HepG2 (cell line): ENCODE measurements at regions not wholly inside any gene's neighbourhood (a gene's known extent, or its start where the extent isn't known, plus 50 kb on each side); places are given as distances from the start of the nearest gene placed in this dataset.

Experiments used
- ATAC-seq: fragments of 200-7000 bp; cut with Tn5 transposase; 3 replicates; pipeline ENCODE4 v1.9.1; 2020; ENCODE audit warnings: mild to moderate bottlenecking, moderate library complexity
- BruUV-seq: library from RNA; stranded (reverse); fragments of 400-500 nt; replicated peaks from 2 replicates; lab custom pipeline; 2021; lab: Mats Ljungman, UMichigan
- CTCF ChIA-PET: fragments of 300-600 bp; formaldehyde crosslinking; extraction: SDS; loops from one replicate; lab custom pipeline; 2021; ENCODE audit warnings: low total read pairs, inconsistent platforms, low intra/inter-chr PET ratio; lab: Yijun Ruan, JAX
- POLR2A ChIA-PET: fragments of 350-600 bp; sonication (Branson Sonifier 250); formaldehyde crosslinking; loops from one replicate; lab custom pipeline; 2020; ENCODE audit warnings: antibody characterized with exemption, inconsistent platforms; lab: Yijun Ruan, JAX
- DNase-seq: peaks from one replicate; pipeline ENCODE4 v3.0.0-alpha.2; 2015; ENCODE audit warnings: low spot score
- FAIRE-seq: peaks from 3 replicates; lab custom pipeline; 2011; peaks lifted over from hg19 to GRCh38; lab: Jason Lieb, UNC
- H2AFZ ChIP-seq: one replicate; pipeline ENCODE4 v1.6.1; 2011; ENCODE audit warnings: low read length, inconsistent platforms
- H3K27ac ChIP-seq: fragments of 300-600 bp; 3 replicates; pipeline ENCODE4 v1.8.0; 2011; ENCODE audit warnings: mixed run types, mild to moderate bottlenecking, mixed read lengths, low read length, inconsistent platforms; ENCODE audit not compliant: insufficient read depth; ENCODE audit errors: extremely low read length
- H3K27me3 ChIP-seq, 2 experiments: fragments of 200-600 bp in 1 of 2; 2 replicates in 1 of 2; 3 replicates in 1 of 2; pipeline versions ENCODE4 v1.6.0 to v1.8.0; 2011; ENCODE audit warnings: low read length in 2 of 2, mild to moderate bottlenecking in 2 of 2, moderate library complexity in 2 of 2, inconsistent platforms in 1 of 2; ENCODE audit not compliant: insufficient read depth in 2 of 2, control insufficient read depth in 1 of 2
- H3K36me3 ChIP-seq, 2 experiments: fragments of 200-600 bp in 1 of 2; replicated peaks in 1 of 2; 2 replicates in 1 of 2; 3 replicates in 1 of 2; pipeline versions ENCODE4 v1.5.1 to v1.8.0; 2011; ENCODE audit warnings: low read length in 2 of 2, inconsistent platforms in 1 of 2; ENCODE audit not compliant: insufficient read depth in 2 of 2, control insufficient read depth in 1 of 2
- H3K4me1 ChIP-seq: 2 replicates; pipeline ENCODE4 v1.5.1; 2012; ENCODE audit warnings: low read length, inconsistent platforms; ENCODE audit not compliant: insufficient read depth
- H3K4me2 ChIP-seq: 2 replicates; pipeline ENCODE4 v1.6.0; 2011; ENCODE audit warnings: low read depth, low read length, inconsistent platforms
- H3K4me3 ChIP-seq, 3 experiments: fragments of 200-600 bp in 1 of 3; sonication (generic), shearing (Covaris generic) in 1 of 3; replicated peaks in 1 of 3; 2 replicates each; pipeline ENCODE4 v1.5.1; 2011 to 2016; ENCODE audit warnings: low read length in 3 of 3, inconsistent platforms in 2 of 3, low read depth in 2 of 3, mild to moderate bottlenecking in 2 of 3, control low read depth in 1 of 3, mixed read lengths in 1 of 3; ENCODE audit not compliant: insufficient read depth in 1 of 3
- H3K79me2 ChIP-seq: one replicate; pipeline ENCODE4 v1.6.1; 2011; ENCODE audit warnings: low read length, inconsistent platforms; ENCODE audit not compliant: insufficient read depth
- H3K9ac ChIP-seq: 2 replicates; pipeline ENCODE4 v1.6.0; 2011; ENCODE audit warnings: mild to moderate bottlenecking, low read depth, low read length, inconsistent platforms; ENCODE audit not compliant: insufficient read depth
- H3K9me3 ChIP-seq: 2 replicates; pipeline ENCODE4 v1.5.1; 2012; ENCODE audit warnings: mild to moderate bottlenecking, low read length
- H4K20me1 ChIP-seq: 2 replicates; pipeline ENCODE4 v1.6.0; 2011; ENCODE audit warnings: inconsistent platforms, mild to moderate bottlenecking, low read length, moderate library complexity; ENCODE audit not compliant: insufficient read depth
- KLF6 ChIP-seq: IDR thresholded peaks from 2 replicates; pipeline ENCODE4 v1.8.0; 2016; ENCODE audit warnings: missing biosample characterization, missing genetic modification reagents
- MAFF ChIP-seq: IDR thresholded peaks from 2 replicates; pipeline ENCODE4 v1.6.1; 2011; ENCODE audit warnings: low read depth, low read length, improper control_type of control experiment
- MAFK ChIP-seq, 2 experiments: IDR thresholded peaks in 1 of 2; conservative IDR thresholded peaks in 1 of 2; 2 replicates each; pipeline ENCODE4 v1.6.1; 2011; ENCODE audit warnings: improper control_type of control experiment in 2 of 2, low read length in 2 of 2
- ZNF274 ChIP-seq: sonication (generic); formaldehyde crosslinking; IDR thresholded peaks from 2 replicates; pipeline ENCODE4 v1.5.1; 2020; ENCODE audit warnings: mild to moderate bottlenecking, missing genetic modification reagents
- ZNF713 ChIP-seq: sonication (generic); formaldehyde crosslinking; IDR thresholded peaks from 2 replicates; pipeline ENCODE4 v1.4.0; 2020; ENCODE audit warnings: mild to moderate bottlenecking, missing genetic modification reagents
- WGBS: methylation state at CpG from one replicate; pipeline ENCODE4 v1.1.6; 2017; ENCODE audit warnings: low lambda C conversion rate; 5-methylcytosine and 5-hydroxymethylcytosine counted together
- in situ Hi-C: cut with HindIII; loops from 2 replicates; pipeline ENCODE4 v1.10.0; 2017; ENCODE audit warnings: low pct_unique_long_range_greater_than_20kb; ENCODE audit not compliant: extremely low pct_ligation_motif_present
- intact Hi-C: fragments of 100-400 bp; cut with micrococcal nuclease; formaldehyde crosslinking; loops from one replicate; pipeline ENCODE4 v1.10.0; 2022; ENCODE audit not compliant: unreplicated experiment
- TF ChIP-seq, protein P1 (sequence below): sonication (generic); formaldehyde crosslinking; IDR thresholded peaks from 2 replicates; pipeline ENCODE4 v1.8.0; 2022; ENCODE audit warnings: missing genetic modification reagents, mild to moderate bottlenecking, moderate library complexity, borderline replicate concordance

- no peak overlapping the region for H3K4me3 ChIP-seq
- CTCF ChIA-PET, result no interaction called here
- no peak overlapping the region for H2AFZ ChIP-seq
- no peaks in the 10 kb centered on the region for H3K36me3 ChIP-seq
- intact Hi-C loops, result no loop called here
- H3K4me1 ChIP-seq, result no peaks in the 10 kb centered on the region
- BruUV-seq, result no TSS peak
- no peak overlapping the region for H3K4me2 ChIP-seq
- no peak overlapping the region for H3K9ac ChIP-seq
- TF ChIP-seq, protein P1, sequence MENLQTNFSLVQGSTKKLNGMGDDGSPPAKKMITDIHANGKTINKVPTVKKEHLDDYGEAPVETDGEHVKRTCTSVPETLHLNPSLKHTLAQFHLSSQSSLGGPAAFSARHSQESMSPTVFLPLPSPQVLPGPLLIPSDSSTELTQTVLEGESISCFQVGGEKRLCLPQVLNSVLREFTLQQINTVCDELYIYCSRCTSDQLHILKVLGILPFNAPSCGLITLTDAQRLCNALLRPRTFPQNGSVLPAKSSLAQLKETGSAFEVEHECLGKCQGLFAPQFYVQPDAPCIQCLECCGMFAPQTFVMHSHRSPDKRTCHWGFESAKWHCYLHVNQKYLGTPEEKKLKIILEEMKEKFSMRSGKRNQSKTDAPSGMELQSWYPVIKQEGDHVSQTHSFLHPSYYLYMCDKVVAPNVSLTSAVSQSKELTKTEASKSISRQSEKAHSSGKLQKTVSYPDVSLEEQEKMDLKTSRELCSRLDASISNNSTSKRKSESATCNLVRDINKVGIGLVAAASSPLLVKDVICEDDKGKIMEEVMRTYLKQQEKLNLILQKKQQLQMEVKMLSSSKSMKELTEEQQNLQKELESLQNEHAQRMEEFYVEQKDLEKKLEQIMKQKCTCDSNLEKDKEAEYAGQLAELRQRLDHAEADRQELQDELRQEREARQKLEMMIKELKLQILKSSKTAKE (CRISPR knock-in tag), result no peak
- TF ChIP-seq MAFF (peak; percentile 40; the same call in 1 of the 2 replicates), ZNF713 (CRISPR knock-in tag) (no peak), KLF6 (CRISPR knock-in tag) (no peak), MAFK (conservative IDR thresholded peaks at IDR 0.05 in 1 of 2, IDR thresholded peaks at IDR 0.05 in 1 of 2; ENCODE audit: low read length in 2 of 2) (peak; percentile 53 to 61; a peak in 3 of 4 replicates)
- TF ChIP-seq, all 625 proteins: peak for 2
- WGBS, result 0% methylated on average over 1 of the region's 1 CpG
- Histone ChIP-seq H4K20me1 (no peaks in the 10 kb centered on the region), H3K9me3 (no peaks in the 10 kb centered on the region), H3K27me3 (no peaks in the 10 kb centered on the region), H3K79me2 (no peaks in the 10 kb centered on the region), H3K27ac (no peak overlapping the region)
- DNase-seq (no peak), FAIRE-seq (no peak), ATAC-seq (no peak)
- in situ Hi-C loops, result no loop called here
- POLR2A ChIA-PET, result no interaction called here
These were observed 167.6 kb upstream of the DDX18 start for GRCh38 chr2:117646872-117647271.

GRCh38 chr2:117656546-117656945 lies 157.9 kb upstream of the DDX18 start:
- H3K4me3 ChIP-seq, result no peak overlapping the region
- 0% methylated on average over 4 of the region's 4 CpGs for WGBS
- no peaks in the 10 kb centered on the region for H3K9me3 ChIP-seq
- no peaks in the 10 kb centered on the region for H3K27me3 ChIP-seq
- TF ChIP-seq ZNF274, result no peak
- no peak for FAIRE-seq
- no peak overlapping the region for H3K9ac ChIP-seq
- H3K79me2 ChIP-seq, result no peaks in the 10 kb centered on the region
- ChIA-PET CTCF (no interaction called here), POLR2A (no interaction called here)
- intact Hi-C loops (no loop called here), in situ Hi-C loops (no loop called here)
- H4K20me1 ChIP-seq, result no peaks in the 10 kb centered on the region
- no peak for DNase-seq
- ATAC-seq, result no peak
- no peak overlapping the region for H3K27ac ChIP-seq
- H3K4me2 ChIP-seq, result no peak overlapping the region
- no TSS peak for BruUV-seq
- H3K4me1 ChIP-seq, result no peaks in the 10 kb centered on the region
- no peak overlapping the region for H2AFZ ChIP-seq
- H3K36me3 ChIP-seq, result no peaks in the 10 kb centered on the region
